GM19468 (cell line): ENCODE measurements at regions not wholly inside any gene's neighbourhood (a gene's known extent, or its start where the extent isn't known, plus 50 kb on each side); places are given as distances from the start of the nearest gene placed in this dataset.
"Not testable (repeated sequence)": the region's sequence is repeated elsewhere in the genome, so short reads cannot be mapped to it uniquely, and the experiment has no call there.

Experiments used
- ATAC-seq: cut with Tn5 transposase; IDR thresholded peaks from one replicate; pipeline ENCODE4 v1.9.1; 2021; ENCODE audit warnings: mild to moderate bottlenecking, moderate library complexity, moderate number of reproducible peaks; ENCODE audit not compliant: unreplicated experiment; ENCODE audit errors: extremely low read depth

GRCh38 chr4:83758285-83758684 is 222.4 kb downstream of the GPAT3 start:
- ATAC-seq: no peak

- ATAC-seq: no peak
Observed at GRCh38 chr4:83757121-83757621, 221.3 kb downstream of the GPAT3 start.

GRCh38 chr4:83753260-83753659 is 217.4 kb downstream of the GPAT3 start:
- no peak for ATAC-seq

GRCh38 chr4:83751336-83751949 is 215.5 kb downstream of the GPAT3 start:
- no peak for ATAC-seq

- ATAC-seq: no peak
Observed at GRCh38 chr4:83748711-83749110, 212.8 kb downstream of the GPAT3 start.

- ATAC-seq: no peak
Observed at GRCh38 chr4:83738895-83739294, 203.0 kb downstream of the GPAT3 start.

GRCh38 chr4:83734576-83734975 is 198.7 kb downstream of the GPAT3 start:
- ATAC-seq: no peak

- ATAC-seq: no peak
Observed at GRCh38 chr4:83732114-83732635, 196.3 kb downstream of the GPAT3 start.

GRCh38 chr4:83731609-83732008 is 195.7 kb downstream of the GPAT3 start:
- ATAC-seq: no peak

GRCh38 chr4:83730958-83731357 is 195.1 kb downstream of the GPAT3 start:
- not testable (repeated sequence) for ATAC-seq

- no peak for ATAC-seq
Observed at GRCh38 chr4:83728191-83728590, 192.3 kb downstream of the GPAT3 start.

GRCh38 chr4:83725336-83726085 is 189.6 kb downstream of the GPAT3 start:
- no peak for ATAC-seq

GRCh38 chr4:83724485-83725335 is 188.8 kb downstream of the GPAT3 start:
- no peak for ATAC-seq

GRCh38 chr4:83723609-83724008 is 187.7 kb downstream of the GPAT3 start:
- no peak for ATAC-seq

GRCh38 chr4:83722730-83723269 is 186.9 kb downstream of the GPAT3 start:
- ATAC-seq: no peak

GRCh38 chr4:83716874-83717273 is 181.0 kb downstream of the GPAT3 start:
- ATAC-seq: no peak

GRCh38 chr4:83712890-83713289 is 177.0 kb downstream of the GPAT3 start:
- ATAC-seq: no peak

GRCh38 chr4:83709627-83710026 is 173.7 kb downstream of the GPAT3 start:
- ATAC-seq: no peak

- no peak for ATAC-seq
Observed at GRCh38 chr4:83708500-83709175, 172.7 kb downstream of the GPAT3 start.

- no peak for ATAC-seq
Observed at GRCh38 chr4:83704786-83705185, 168.9 kb downstream of the GPAT3 start.
